Fibroblast of skin of right quadriceps (primary cell): ENCODE measurements at regions not wholly inside any gene's neighbourhood (a gene's known extent, or its start where the extent isn't known, plus 50 kb on each side); places are given as distances from the start of the nearest gene placed in this dataset.

Experiments
- DNase-seq: peaks from one replicate; pipeline ENCODE4 v3.0.0-alpha.2; 2013

DNA sequence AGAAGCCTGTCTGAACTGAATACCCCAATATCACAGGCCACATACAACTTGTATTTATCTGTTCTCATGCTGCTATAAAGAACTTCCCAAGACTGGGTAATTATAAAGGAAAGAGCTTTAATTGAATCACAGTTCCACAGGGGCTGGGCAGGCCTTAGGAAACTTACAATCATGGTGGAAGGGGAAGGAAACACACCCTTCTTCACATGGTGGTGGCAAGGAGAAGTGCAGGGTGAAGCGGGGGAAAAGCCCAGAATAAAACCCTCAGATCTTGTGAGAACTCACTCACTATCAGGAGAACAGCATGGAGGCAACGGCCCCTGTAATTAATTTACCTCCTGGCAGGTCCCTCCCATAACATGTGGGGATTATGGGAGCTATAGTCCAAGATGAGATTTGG lies 50.3 kb upstream of the FNDC1 start:
- DNase-seq = no peak

DNA sequence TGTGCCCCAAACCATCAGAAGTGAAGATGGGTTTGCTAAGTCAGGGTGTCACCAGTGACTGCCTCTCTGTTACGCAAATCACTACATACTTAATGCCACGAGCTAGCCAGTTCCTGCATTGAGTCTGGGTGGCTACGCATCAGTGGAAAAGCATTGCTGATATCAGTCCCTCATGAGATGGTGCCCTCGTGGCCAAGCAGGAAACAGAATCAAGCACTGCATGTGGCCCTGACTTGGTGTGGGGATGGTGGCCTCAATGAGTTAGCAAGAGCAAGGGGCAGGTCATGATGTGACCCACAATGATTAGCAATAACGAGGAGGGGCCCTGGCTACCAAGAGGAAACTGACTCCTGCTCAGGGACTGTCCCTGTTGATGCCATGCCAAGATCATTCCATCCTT lies 51.6 kb upstream of the FNDC1 start:
- no peak for DNase-seq

DNA sequence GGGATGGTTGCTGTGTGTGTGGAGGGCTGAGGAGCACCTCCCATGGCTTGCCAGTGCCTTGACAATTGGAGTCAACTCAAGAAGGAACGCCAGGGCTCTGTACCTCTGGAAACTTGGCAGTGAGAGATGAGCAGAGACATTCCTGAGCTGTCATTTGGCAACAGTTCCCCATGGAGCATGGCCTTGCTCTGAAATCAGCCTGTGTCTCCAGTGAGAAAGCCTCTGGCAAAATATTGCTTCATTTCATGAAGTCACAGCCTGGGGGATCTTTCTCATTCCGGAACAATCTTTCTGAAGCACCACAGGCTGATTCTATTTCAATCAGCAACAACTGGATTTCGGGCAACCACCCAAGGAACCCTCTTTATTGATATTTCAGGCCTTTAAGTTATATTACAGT lies 52.2 kb upstream of the FNDC1 start:
- DNase-seq = peak; percentile 11

DNA sequence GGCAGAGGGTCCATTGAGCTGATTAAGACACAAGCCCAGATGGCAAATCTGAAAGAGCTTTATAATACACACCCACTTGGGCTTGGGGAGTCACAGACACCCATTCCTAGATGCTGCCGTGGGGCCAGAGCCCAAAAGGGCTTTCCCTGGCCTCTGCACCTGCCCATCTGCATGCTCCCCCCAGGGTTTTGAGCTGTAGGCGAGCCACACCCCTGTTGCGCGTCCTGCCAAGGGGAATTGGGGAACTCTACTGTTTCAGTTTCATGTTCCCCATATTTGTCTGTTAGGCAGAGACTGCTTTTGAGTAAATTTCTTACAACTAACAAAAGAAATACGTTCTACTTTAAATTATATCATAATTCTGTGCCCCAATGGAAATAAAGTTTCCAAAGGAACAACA lies 52.9 kb upstream of the FNDC1 start:
- DNase-seq = no peak

DNA sequence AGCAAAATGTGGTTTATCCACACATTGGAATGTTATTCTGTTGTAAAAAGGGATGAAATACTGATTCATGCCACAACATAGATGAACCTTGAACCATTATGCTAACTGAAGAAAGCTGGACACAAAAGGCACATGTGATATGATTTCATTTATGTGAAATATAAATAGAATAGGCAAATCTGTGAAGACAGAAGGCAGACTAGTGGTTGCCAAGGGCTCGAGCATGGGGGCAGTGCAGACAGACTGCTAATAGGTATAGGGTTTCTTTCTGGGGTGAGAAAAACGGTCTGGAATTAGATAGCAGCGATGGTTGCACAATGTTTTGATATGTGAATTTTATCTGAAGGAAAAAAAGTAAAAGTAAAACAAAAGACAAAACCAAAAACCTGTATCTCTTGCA lies 54.6 kb upstream of the FNDC1 start:
- DNase-seq = no peak

DNA sequence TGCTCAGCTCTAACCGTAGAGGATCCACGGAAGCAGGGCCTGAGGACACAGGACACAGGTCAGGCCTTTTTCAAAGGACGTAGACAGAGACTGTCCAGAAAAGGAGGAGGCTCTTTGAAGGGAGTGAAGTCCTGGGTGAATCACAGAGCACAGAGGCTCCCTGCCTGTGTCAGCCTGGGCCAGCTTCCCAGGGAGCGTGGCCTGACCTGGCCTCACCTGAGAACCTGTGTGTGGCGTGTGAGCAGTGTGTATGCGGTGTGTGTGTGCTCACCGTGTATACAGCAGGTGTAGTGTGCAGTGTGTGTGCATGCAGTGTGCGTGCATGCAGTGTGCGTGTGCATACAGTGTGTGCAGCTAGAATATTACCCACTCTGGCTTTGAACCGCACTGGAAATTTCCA lies 56.0 kb upstream of the FNDC1 start:
- DNase-seq = no peak

DNA sequence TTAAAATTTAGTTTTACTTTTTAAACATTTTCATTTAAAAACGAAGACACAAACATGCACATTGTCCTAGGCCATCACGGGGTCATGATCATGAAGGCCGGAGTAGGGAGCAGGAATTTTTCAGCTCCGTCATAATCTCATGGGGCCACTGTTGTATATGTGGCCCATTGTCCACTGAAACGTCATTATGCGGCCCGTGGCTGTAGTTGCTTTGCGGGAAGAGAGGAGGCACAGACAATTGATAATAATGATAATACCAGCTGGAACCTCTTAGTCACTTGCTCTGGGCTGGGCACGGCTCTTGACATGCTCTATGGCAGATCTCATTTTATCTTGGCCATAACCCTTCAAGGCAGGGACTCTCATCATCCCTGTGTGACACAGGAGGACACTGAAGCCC lies 56.5 kb upstream of the FNDC1 start:
- DNase-seq = no peak

DNA sequence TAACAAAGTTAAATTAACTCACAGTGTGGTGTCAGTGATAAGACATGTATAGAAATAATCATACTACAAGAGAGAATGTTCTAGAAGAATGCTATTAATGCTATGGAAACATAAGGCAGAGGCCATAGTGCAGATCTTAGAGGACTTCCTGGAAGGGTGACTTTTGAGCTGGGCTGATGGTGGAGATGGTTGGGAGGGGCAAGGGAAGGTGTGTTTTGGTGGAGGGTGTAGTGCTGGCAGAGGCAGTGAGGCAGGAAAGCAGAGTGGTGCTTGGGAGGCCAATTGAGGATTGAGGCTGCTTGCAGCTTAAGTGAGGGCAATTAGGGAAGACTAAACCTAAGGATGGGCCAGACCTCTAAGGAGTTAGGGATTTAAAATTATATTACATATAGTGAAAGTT lies 58.5 kb upstream of the FNDC1 start:
- DNase-seq = no peak

DNA sequence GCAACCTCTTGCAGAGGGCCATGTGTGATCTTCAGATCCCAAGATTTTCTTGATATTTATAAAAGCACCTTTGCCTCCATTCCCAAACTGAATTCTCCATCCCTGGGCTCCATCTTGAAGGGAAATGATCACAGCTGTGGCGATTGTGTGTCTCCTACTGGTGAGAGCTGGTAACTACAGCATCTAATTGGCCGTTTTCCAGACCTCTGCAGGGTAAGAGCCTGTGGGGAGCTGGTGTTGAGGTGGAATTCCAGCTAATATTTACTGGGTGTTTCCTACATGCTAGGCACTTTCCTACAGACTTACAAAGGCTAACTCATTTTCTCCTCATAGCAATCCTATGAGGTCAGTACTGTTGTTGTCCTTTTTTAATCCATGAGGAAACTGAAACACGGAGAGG lies 59.2 kb upstream of the FNDC1 start:
- peak; percentile 42 for DNase-seq

DNA sequence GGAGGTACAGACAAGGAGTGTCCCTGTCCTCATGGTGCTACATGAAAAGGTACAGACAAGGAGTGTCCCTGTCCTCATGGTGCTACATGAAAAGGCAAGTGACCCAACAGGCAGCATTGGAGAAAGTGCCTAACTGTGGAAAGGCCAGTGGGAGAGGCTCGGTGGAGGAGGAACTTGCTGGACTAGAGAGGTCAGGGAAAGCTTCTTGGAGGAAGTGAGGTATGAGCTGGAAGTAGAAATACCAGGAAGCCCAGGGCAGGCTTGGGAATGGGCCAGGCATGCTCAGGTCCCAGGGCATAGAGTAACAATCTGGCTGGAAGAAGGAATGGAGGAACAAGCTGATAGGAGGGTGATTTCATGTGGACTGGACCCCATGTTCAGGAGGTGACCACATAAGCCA lies 59.8 kb upstream of the FNDC1 start:
- DNase-seq = no peak

DNA sequence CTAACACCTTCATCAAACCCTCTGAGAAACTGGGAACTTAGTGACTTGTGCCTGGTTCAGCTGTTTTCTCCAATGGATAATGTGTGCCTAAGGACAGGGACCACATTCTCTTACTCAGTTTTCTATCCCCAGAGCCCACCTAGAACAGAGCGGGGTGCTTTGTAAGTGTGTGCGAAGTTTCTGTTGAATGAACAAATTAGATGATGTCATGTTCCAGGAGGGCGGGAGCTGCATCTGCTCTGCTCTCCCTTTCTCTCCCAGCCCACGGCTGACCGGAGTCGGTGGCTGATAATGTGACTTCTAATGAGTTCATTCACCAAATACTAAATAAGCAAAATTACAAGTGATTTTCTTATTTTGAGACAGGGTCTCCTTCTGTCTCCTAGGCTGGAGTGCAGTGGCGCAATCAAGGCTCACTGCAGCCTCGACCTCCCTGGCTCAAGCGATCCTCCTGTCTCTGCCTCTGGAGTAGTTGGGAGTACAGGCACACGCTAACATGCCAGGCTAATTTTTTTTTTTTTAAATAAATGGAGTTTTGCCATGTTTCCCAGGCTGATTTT lies 60.7 kb upstream of the FNDC1 start:
- DNase-seq = no peak

DNA sequence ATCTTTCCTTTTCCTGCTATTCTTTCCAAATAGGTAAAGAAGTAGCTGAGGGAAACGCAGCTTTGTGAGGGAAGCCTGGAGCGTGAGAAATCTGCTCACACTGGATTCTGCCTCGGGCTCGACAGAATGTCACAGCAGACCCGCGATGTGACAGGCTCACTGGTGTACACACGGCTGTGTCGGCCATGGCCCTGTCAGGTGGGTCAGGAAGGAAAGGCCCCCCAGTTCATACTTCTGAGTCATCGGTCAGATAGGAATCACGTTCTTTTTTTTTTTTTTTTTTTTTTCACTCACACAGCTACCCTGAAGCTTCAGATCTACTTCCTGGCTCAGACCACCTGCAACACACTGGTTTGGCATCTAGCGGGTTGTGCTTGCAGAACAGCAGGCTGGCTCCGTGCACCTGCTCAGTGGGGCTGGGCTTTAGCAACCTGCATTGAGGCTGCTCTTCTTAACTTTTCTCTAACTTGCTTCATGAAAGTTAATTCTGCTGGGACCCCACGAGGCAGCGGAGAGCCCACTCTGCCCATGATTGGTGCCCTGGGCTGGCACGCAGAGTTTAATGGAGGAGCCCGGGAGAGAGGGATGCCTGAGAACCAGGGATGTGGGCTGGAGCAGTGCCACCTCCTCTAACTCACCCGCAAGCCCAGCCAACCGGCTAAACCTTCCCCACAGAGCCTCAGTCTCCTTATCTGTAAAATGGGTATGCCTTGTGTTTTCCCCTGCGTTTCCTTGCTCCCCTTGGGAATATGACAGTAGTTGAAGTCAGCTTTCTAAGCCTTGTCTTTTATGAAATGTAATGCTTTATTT lies 61.5 kb upstream of the FNDC1 start:
- no peak for DNase-seq

DNA sequence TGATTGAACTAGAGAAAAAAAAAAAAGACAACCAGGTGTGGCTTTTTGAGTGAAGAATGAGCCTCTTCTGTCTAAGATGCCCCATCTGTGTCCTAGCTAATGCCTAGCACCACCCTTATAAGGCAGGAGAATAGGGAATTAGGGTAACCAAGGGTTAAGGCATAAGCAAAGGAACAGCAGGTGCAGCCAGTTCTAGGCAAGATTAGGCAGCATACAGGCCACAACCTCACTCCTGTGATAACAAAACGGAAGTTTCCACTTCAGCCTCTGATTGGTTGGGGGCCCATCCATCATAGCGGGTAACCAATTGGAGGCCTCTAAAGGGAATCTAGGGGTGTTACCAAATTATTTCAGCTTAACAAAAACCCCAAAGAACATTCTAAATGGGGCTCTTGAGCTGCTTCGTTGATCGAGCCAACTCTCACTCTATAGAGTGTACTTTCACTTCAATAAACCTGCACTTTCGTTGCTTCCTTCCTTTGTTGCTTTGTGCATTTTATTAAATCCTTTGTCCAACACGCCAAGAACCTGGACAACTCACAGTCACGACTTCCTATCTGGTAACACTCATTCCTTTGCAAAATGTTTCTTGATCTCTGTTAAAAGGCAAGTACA lies 61.9 kb upstream of the TAGAP start:
- DNase-seq = peak; percentile 52

DNA sequence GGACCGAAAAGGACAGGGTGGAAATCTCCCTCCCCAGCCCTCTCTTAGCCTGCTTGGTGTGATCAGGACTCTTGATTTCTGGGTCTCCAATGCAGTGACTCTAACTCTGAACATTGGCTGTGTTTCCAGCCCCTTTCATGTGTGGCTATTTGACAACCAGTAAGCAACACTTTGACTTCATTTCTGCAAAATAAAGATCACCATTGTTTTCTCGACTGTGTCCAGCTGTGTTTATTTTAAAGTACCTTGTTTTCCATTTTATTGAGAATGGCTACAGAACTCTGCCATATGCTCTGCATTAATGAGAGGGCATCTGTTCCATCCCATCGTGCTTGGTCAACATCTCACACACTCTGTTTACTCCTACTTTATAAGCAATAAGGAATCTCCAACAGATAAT lies 60.9 kb upstream of the TAGAP start:
- no peak for DNase-seq

DNA sequence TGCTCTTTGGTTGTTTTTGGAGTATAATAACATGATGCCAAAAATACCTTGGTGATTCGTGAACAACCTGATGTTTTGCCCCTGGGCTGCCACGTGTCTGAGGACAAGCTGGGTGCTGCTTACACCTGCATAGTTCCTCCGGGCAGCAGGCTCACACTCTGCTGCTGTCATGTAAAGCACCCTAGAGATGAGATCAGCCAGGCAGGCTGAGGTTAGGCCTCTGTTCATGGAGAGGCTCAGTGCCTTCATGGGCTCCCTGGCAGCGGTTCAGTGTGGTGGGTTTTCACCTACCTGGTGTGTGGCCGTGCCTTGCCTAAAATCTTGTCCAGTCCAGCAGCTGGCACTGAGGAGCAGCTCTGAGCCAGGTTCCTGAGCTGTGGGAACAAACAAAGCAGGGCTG lies 60.1 kb upstream of the TAGAP start:
- DNase-seq = no peak

DNA sequence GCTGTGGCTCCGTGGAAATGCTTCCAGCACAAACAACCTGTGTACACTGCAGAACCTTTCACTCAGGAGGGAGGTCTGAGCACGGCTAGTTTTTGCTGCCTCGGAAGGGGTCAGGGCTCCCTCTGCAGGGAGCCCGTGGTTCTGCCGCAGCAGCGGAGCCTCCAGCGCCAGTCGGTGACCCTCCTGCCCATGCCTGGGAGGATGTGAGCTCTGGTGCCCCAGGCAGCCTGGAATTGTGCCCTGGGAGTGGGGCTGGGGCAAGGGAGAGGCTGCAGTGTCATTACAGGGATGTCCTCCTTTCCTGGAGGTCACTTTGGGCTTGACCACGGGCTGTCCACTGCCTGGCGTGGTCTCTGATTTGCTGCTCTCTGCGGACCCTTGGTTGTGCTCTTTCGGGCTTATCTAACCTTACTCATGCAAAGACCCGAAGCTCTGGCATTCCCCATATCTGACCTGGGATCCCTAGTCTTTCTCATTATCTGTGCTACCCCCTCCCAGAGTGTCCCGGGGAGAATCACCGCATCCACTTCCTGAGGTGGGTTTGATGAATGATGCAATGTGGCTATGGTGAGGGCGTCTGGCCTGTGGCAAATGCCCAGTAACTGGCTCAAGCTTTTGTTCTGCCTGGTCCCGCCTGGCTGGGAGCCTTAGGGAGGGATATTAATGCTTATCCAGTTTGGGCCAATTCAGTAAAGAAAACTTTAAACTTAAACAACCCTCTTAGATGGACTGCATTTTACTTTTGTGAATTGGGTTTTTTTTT lies 59.6 kb upstream of the TAGAP start:
- DNase-seq = peak; percentile 27

DNA sequence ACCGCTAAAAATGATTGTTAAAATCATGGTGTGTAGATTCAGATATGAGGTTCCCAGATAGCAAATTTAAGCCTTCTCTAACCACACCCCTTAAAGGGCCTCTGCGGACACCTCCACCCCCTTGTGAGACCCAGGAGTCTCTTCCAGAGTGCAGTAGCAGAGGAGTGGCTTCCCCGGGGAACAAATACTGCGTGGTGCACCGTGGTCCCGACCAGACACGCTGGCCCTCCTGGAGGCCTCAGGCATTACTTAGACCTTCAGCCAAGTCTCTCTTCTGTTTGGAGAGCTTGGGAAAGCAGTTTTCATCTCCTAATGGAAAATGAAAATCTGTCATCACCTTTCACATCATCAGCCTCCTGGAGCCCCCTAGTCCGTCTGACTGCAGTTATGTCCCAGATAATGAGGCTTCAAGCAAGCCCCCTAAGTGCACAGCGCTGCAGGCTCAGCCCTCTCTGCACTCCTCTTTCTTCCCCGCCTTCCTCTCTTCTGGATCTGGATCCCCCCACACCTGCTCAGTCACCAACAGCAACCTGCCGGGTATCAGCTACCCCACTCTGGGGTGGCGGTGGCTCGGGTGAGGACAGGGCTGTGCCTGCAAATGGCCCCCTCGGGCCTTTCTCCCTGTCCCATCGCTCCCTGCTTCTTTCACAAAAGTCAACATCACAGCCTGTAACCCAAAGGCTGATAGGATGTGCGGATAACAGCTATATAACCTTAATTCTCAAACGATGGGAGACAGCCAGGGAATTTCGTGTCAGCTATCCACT lies 58.8 kb upstream of the TAGAP start:
- no peak for DNase-seq

DNA sequence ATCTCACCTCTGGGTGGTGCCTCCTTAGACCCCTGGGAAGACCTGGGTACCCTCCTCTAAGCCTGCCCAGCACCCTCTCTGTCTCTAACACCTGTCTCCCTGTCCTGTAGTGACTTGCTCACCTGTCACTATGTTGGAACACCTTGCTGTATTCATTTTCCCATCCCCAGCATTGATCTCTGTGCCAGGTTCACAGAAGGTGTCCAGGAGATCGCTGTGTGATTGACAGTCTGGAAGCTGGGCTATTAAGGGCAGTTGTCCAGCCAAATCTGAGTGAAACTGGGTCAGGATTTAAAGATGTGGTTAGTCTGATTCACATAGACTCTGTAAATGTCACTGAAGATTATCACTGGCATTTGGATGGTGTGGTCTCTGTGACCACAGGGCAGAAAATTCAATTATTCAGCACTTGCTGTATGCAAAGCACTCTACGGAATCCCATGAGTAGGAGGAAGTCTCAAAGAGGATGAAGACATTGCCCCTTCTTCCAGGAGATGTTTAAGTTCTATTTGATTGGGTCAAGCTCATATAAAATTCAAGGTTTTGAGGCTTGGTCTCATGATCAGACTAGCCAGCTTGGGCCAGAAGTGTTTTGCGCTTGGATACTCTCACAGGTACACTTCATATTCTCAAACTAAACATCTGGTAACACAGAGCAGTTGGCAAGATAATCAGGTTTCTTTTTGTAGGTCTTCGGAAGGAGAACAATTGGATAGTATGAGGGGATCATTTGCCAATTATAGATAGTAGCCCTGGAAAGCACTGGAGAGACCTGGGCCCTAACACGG lies 57.8 kb upstream of the TAGAP start:
- DNase-seq = no peak

DNA sequence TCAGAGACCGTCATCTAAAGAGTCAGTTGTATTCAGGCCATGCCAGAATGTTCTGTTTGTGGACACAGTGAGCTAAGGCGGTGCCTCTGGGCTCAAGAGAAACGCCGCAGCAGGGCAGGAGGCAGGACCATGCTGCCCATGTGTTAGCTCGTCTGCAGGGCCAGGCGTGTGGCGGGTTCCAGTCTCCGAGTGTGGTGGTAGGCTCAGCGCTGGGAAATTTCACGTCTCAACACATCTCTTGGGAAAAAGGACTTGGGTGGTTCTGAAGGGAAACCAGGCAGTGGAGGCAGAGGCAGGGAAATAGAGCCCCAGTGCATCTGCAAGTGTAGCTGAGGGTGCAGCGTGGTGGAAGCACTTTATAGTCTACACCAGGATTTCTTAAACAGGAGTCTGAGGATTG lies 56.9 kb upstream of the TAGAP start:
- DNase-seq = no peak

DNA sequence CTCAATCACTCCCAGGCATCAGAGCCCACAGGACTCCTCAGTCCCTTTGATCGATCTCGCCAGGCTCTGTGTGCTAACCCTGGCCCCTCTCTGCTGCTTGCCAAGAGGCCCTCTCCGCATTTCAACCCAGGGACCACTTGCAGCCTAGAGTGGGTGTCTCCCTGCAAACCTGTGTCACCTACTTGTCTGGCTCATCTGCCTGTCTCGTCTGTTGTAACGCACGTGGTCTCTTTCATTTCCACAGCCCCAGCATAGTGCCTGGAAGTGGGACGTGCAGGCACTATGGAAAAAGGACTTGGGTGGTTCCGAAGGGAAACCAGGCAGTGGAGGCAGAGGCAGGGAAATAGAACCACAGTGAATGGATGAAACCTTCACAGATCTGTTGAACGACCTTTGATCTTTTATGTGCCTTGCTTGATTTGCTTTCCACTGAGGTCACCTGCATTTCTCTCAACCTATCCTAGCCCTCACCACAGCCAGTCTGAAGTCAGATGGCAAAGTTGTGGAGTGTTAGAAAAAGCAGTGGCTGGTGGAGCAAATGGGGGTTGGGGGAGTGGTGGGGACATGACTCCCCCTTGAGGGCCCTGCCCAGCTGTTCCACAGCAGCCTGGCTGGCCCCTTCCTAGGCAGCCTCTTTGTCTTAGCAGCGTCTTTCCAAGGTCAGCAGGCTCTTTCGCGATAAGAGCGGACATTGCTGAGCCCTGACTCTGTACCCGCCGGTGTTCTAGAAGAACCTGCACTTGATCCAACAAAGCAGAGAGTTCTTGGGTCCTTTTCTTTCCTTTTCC lies 55.8 kb upstream of the TAGAP start:
- no peak for DNase-seq

DNA sequence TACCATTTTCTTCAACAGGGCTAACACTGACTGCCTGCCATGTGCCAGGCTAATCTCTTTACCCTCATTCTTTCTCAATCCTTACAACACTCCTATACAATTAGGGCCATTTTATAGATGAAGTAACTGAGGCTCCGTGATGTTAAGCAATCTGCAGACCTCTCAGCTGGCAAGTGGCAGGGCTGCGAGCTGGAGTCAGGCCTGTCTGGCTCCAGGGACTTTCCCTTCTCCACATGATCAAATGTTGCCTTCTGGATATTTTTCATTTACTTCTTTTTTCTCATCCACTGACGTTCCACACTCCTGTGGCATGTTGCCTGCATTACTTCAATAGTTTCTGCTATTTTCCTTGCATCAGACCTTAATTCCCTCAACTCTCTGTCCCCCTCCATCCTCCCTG lies 55.2 kb upstream of the TAGAP start:
- no peak for DNase-seq
